ENCODE measurements at regions not wholly inside any gene's neighbourhood (a gene's known extent, or its start where the extent isn't known, plus 50 kb on each side); places are given as distances from the start of the nearest gene placed in this dataset.

DNA sequence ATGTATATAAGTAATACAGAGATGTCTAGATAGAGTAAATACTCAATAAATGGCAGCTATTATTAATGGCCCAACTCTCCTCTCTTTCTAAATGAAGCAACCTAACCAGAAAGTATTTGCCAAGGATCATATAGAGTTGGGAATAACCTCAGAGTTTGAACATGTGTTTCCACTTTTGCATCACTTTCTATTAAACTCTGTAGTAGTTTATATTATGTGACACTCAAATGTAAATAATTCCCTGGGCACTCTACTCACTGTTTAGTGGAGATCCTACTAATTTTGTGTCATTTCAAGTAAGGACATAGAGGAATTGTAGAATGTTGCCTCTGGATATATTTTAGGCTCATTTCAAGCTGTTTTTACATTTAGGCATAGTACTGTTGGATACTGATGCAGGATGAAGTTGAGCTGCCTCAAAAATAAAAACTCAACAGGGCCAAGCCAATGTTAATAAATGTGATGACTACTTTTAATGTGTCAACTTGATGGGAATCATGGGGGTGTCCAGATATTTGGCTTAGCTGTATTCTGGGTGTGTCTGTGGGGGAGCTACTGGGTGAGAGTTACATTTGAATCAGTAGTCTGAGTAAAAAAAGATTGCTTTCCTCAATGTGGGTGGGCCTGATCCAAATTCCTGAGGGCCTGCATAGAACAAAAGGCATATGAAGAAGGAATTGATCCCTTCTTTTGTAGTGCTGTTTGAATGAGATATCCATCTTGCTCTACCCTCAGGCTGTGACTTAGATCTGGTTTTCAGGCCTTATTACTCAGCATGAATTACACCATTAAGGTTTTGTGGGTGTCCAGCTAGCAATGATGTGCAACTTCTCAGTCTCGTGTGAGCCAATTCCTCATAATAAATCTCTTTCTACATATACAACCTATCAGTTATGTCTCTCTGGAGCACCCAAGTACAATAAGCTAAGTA, 1368.2 kb downstream of the STIM2 start:
- TF ChIP-seq GATA2 (IDR thresholded peaks at IDR 0.05; ENCODE audit: low read depth, low read length) = no peak
- no peak for TF ChIP-seq GATA3 (IDR thresholded peaks at IDR 0.05; ENCODE audit: low read depth, low read length)

Measured in SH-SY5Y (cell line).